HG02678 (cell line): ENCODE measurements at regions not wholly inside any gene's neighbourhood (a gene's known extent, or its start where the extent isn't known, plus 50 kb on each side); places are given as distances from the start of the nearest gene placed in this dataset.

Experiments
- ATAC-seq: cut with Tn5 transposase; IDR thresholded peaks from one replicate; pipeline ENCODE4 v1.9.1; 2021; ENCODE audit warnings: mild to moderate bottlenecking, moderate library complexity; ENCODE audit not compliant: unreplicated experiment

DNA sequence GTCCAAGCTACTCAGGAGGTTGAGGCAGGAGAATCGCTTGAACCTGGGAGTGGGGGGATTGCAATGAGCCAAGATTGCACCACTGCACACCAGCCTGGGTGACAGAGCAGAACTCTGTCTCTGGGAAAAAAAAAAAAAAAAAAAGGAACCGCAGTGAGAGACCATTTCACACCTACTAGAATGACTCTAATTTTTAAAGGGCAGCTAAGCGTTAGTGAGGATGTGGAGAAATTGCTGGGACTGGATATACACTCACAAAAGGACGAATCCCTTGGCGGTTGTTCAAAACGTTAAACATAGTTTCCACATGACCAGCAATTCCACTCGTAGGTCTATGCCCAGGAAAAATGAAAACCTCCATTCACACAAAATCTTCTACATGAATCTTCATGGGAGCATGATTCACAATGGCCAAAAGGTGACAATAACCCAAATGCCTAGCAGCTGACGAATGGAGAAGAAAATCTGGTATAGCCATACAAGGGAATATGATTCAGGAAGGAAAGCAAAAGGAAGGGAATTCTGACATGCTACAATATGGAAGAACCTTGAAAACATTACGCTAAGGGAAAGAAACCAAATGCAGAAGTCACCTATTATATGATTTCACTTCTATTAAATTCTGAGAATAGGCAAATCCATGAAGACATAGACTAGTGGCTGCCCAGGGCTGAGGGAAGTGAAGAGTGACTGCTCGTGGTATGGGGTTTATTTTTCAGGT, 127.0 kb downstream of the CHSY1 start:
- ATAC-seq: no peak

DNA sequence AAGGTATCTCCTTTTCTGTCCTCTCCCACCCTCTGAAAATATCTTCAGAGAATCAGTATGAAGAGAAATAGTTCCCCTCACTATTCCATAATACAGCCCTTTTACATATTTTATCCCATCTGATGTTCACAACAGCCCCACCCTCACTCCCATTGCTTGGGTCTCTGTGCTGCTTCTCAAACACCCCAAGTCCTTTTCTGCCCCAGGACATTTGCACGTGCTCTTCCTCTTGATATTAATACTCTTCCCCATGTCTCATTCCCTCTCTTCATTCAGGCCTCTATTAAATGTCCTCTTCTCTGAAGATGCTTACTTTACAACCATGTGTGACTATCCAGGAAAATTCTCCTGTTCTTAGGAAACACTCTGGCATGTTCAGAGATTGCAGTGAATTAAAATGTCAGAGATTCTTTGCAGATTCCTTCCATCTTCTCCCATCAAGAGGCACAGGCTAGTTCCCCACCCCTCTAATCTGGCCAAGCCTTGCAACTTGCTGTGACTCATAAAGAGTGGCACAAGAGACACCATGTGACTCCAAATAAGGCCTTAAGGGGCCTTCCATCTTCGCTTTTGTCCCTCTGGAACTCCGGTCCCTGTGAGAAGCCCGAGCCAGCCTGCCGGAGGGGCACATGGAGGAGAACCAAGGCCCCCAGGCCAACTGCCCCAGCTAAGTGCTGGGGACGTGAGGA, 128.5 kb downstream of the CHSY1 start:
- no peak for ATAC-seq

DNA sequence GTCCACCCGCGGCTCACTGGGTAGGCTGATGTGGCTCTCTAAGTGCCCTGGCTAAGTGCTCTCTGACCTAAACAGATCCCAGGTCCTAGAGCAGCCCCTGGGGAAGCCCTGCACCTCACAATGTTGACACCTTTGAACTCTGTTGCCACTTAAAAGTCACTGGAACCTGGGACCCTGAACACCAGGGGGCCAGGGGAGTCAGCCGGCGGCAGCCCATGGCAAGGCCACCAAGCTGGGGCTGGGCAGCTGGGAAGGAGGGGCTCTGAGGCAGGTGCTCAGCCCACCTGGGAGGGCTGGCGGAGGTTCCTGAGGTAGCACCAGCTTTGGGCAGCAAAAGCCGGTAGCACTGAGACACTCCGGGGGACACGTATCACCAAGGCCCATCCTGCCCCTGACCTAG, 129.0 kb downstream of the CHSY1 start:
- ATAC-seq: no peak

DNA sequence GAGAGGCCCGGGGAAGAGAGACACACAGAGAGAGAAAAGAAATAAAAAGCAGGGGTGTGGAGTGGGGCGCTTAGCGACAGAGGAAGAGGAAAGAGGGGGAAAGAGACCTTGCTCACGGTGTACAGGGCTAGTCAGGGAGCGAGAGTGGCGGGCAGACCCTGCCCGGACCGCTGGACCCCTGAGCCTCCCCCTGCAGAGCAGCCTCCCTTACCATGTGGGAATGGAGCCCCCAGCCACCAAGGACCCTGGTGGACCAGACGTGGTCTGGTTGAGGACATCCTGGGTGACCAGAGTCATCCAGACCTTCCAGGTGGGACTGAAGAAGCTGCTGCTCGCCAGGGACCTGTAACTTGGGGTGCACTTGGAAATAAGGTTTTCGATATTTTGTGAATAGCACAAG, 129.6 kb downstream of the CHSY1 start:
- no peak for ATAC-seq

DNA sequence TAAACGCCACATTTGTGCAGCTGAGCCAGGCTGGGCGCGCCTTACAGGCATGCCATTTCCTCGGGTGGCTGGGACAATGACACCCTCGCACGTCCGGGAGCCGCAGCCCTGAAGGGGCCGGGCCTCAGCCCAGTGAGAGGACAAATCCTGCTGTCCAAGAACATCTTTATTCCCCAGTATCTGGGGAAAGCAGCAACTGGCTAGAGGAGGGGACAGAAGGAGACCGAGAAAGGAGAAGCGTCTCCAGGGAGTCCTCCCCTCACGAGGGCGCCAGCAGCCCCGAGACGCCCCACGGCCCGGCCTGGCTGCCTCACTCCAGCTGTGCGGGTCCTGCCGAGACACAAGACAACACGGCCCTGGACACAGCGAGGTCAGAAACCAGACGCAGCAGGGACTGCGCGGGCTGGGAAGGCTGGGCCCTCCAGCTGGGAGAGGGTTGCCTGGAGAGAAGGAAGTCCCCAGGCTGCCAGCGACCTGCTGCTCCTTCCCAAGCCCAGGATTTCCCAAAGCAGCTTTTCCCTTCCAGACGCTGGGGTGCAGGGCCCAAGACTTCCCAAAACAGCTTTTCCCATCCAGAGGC, 130.2 kb downstream of the CHSY1 start:
- ATAC-seq: peak; percentile 76

DNA sequence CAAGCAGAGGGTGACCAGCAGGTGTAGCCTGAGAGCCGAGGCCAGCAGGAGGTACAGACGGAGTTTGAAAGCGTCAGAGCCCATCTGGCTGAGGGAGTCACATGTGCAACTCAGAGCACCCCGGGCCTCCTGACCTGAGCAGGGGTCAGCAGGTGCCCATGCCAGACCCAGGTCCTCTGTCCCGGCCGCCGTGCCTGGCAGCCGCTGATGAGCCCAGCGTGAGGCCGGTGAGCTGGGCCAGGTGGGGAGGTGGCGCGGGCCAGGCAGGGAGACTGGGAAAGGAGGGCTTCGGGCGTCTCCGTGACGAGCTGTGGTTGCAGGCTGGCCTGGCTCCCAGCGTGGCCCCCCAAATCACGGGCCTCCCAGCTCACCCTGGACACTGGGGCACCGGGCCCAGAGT, 130.9 kb downstream of the CHSY1 start:
- no peak for ATAC-seq

DNA sequence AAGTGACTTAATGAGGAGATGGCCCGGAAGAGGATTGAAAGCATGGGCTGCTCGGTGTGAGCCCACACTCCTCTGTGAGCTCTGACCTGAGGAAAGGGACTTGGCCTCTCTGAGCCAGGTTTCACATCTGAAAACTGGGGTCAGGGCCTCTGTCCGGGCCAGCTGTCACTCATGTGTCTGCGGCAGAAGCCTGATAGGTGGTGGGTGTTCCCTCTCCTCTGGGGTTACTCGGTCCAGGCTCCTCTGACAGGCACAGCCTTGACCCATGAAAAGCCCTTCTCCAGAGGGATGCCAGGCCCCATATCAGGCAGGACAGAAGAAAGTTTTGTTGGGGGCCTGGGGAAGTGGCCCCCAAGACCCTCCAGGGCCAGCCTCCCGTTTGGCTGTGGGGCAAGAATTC, 131.4 kb downstream of the CHSY1 start:
- no peak for ATAC-seq
